IMR-90 (cell line): ENCODE measurements at regions not wholly inside any gene's neighbourhood (a gene's known extent, or its start where the extent isn't known, plus 50 kb on each side); places are given as distances from the start of the nearest gene placed in this dataset.

Experiments
- ATAC-seq: fragments of 200-7000 bp; cut with Tn5 transposase; 2 replicates; pipeline ENCODE4 v1.9.1; 2020; ENCODE audit warnings: low read depth, mild to moderate bottlenecking, moderate library complexity
- BruUV-seq: library from RNA; stranded (reverse); fragments of 400-500 nt; replicated peaks from 2 replicates; lab custom pipeline; 2021; lab: Mats Ljungman, UMichigan
- CTCF ChIA-PET: fragments of 300-600 bp; formaldehyde crosslinking; extraction: SDS; loops from one replicate; lab custom pipeline; 2021; ENCODE audit warnings: antibody characterized with exemption; lab: Yijun Ruan, JAX
- POLR2A ChIA-PET: fragments of 300-600 bp; sonication (Branson Sonifier 250); formaldehyde crosslinking; loops from one replicate; lab custom pipeline; 2022; ENCODE audit warnings: antibody characterized with exemption; ENCODE audit not compliant: unreplicated experiment; lab: Charles Lee
- DNase-seq: peaks from one replicate; pipeline ENCODE4 v3.0.0; 2013
- H2AFZ ChIP-seq: replicated peaks from 2 replicates; pipeline ENCODE3; 2013; ENCODE audit warnings: low read length, mild to moderate bottlenecking; ENCODE audit not compliant: poor library complexity
- H2AK5ac ChIP-seq: 2 replicates; pipeline ENCODE4 v1.6.1; 2013; ENCODE audit warnings: low read depth, low read length, inconsistent platforms
- H2AK9ac ChIP-seq: replicated peaks from 2 replicates; pipeline ENCODE3; 2013; ENCODE audit warnings: mild to moderate bottlenecking, low read depth, low read length, moderate library complexity; ENCODE audit not compliant: poor library complexity
- H2BK120ac ChIP-seq: 2 replicates; pipeline ENCODE4 v1.6.1; 2013; ENCODE audit warnings: low read depth, low read length, inconsistent platforms
- H2BK15ac ChIP-seq: 3 replicates; pipeline ENCODE4 v1.6.1; 2013; ENCODE audit warnings: low read depth, low read length, inconsistent platforms
- H2BK20ac ChIP-seq: 2 replicates; pipeline ENCODE4 v1.6.1; 2013; ENCODE audit warnings: low read depth, mild to moderate bottlenecking, inconsistent platforms, low read length, moderate library complexity
- H2BK5ac ChIP-seq: 2 replicates; pipeline ENCODE4 v1.6.1; 2013; ENCODE audit warnings: mild to moderate bottlenecking, low read depth, low read length, inconsistent platforms; ENCODE audit not compliant: poor library complexity, severe bottlenecking
- H3K14ac ChIP-seq: replicated peaks from 2 replicates; pipeline ENCODE4 v1.6.1; 2013; ENCODE audit warnings: low read depth, low read length, inconsistent platforms
- H3K18ac ChIP-seq: 2 replicates; pipeline ENCODE4 v1.6.1; 2013; ENCODE audit warnings: low read depth, low read length, control low read depth
- H3K23ac ChIP-seq: 2 replicates; pipeline ENCODE4 v1.6.1; 2013; ENCODE audit warnings: low read depth, low read length, inconsistent platforms
- H3K27ac ChIP-seq: 2 replicates; pipeline ENCODE4 v1.5.1; 2013; ENCODE audit warnings: mild to moderate bottlenecking, control low read depth, low read length; ENCODE audit not compliant: insufficient read depth
- H3K27me3 ChIP-seq: 2 replicates; pipeline ENCODE4 v1.6.1; 2013; ENCODE audit warnings: low read length; ENCODE audit not compliant: control insufficient read depth, insufficient read depth
- H3K36me3 ChIP-seq: 2 replicates; pipeline ENCODE4 v1.6.1; 2013; ENCODE audit warnings: low read length, mixed read lengths; ENCODE audit not compliant: control insufficient read depth, insufficient read depth
- H3K4ac ChIP-seq: 2 replicates; pipeline ENCODE4 v1.6.1; 2013; ENCODE audit warnings: low read depth, low read length, inconsistent platforms
- H3K4me1 ChIP-seq: 2 replicates; pipeline ENCODE4 v1.6.1; 2013; ENCODE audit warnings: low read length, mixed read lengths; ENCODE audit not compliant: control insufficient read depth, insufficient read depth
- H3K4me2 ChIP-seq: 2 replicates; pipeline ENCODE4 v1.6.1; 2013; ENCODE audit warnings: low read depth, mild to moderate bottlenecking, control low read depth, low read length, moderate library complexity
- H3K4me3 ChIP-seq: 2 replicates; pipeline ENCODE4 v1.5.1; 2013; ENCODE audit warnings: low read depth, mild to moderate bottlenecking, control low read depth, low read length, moderate library complexity; ENCODE audit not compliant: insufficient read depth
- H3K56ac ChIP-seq: 2 replicates; pipeline ENCODE4 v1.6.1; 2013; ENCODE audit warnings: low read length, inconsistent platforms; ENCODE audit not compliant: insufficient read depth; ENCODE audit errors: extremely low read depth
- H3K79me1 ChIP-seq, 2 experiments: 2 replicates each; pipeline ENCODE4 v1.6.1; 2013; ENCODE audit warnings: low read length in 2 of 2, inconsistent platforms in 1 of 2, low read depth in 1 of 2
- H3K9ac ChIP-seq: 2 replicates; pipeline ENCODE4 v1.6.1; 2013; ENCODE audit warnings: low read depth, low read length, control low read depth
- H3K9me1 ChIP-seq: 2 replicates; pipeline ENCODE4 v1.6.1; 2013; ENCODE audit warnings: low read length, inconsistent platforms; ENCODE audit not compliant: insufficient read depth
- H3K9me3 ChIP-seq: 2 replicates; pipeline ENCODE4 v1.6.1; 2013; ENCODE audit warnings: low read length; ENCODE audit not compliant: control insufficient read depth, insufficient read depth
- H4K20me1 ChIP-seq: 2 replicates; pipeline ENCODE4 v1.6.1; 2013; ENCODE audit warnings: low read length, inconsistent platforms; ENCODE audit not compliant: insufficient read depth
- H4K5ac ChIP-seq: 2 replicates; pipeline ENCODE4 v1.6.1; 2013; ENCODE audit warnings: mild to moderate bottlenecking, low read depth, low read length, control low read depth
- H4K8ac ChIP-seq, 2 experiments: 2 replicates each; pipeline ENCODE4 v1.6.1; 2013; ENCODE audit warnings: low read depth in 2 of 2, low read length in 2 of 2, control low read depth in 1 of 2, inconsistent platforms in 1 of 2
- H4K91ac ChIP-seq: 2 replicates; pipeline ENCODE4 v1.6.1; 2013; ENCODE audit warnings: low read depth, low read length, inconsistent platforms; ENCODE audit not compliant: insufficient read depth
- BHLHE40 ChIP-seq: fragments of 150-350 bp; IDR thresholded peaks from 2 replicates; pipeline ENCODE4 v1.6.1; 2016; ENCODE audit warnings: mild to moderate bottlenecking, low read depth, low read length
- CHD1 ChIP-seq: IDR thresholded peaks from 2 replicates; pipeline ENCODE4 v1.6.1; 2012; ENCODE audit warnings: low read depth, low read length, improper control_type of control experiment
- CTCF ChIP-seq: conservative IDR thresholded peaks from 2 replicates; pipeline ENCODE4 v1.5.1; 2012; ENCODE audit warnings: mild to moderate bottlenecking, low read depth, low read length, improper control_type of control experiment
- ELK1 ChIP-seq: fragments of 150-350 bp; IDR thresholded peaks from 2 replicates; pipeline ENCODE4 v1.6.1; 2016; ENCODE audit warnings: low read depth, mild to moderate bottlenecking, low read length, moderate library complexity, borderline replicate concordance
- FOS ChIP-seq: fragments of 150-350 bp; IDR thresholded peaks from 2 replicates; pipeline ENCODE4 v1.6.1; 2016; ENCODE audit warnings: low read depth, low read length
- MAFK ChIP-seq: IDR thresholded peaks from 2 replicates; pipeline ENCODE4 v1.6.1; 2012; ENCODE audit warnings: low read depth, low read length, improper control_type of control experiment
- MAZ ChIP-seq: IDR thresholded peaks from 2 replicates; pipeline ENCODE4 v1.6.1; 2012; ENCODE audit warnings: low read depth, mild to moderate bottlenecking, low read length, improper control_type of control experiment, moderate library complexity, borderline replicate concordance
- MXI1 ChIP-seq: IDR thresholded peaks from 2 replicates; pipeline ENCODE4 v1.6.1; 2012; ENCODE audit warnings: low read depth, mild to moderate bottlenecking, low read length, moderate library complexity, borderline replicate concordance
- NFE2L2 ChIP-seq: fragments of 150-350 bp; IDR thresholded peaks from 2 replicates; pipeline ENCODE4 v1.6.1; 2016; ENCODE audit warnings: low read depth, mild to moderate bottlenecking, low read length
- POLR2A ChIP-seq: IDR thresholded peaks from 2 replicates; pipeline ENCODE4 v1.6.1; 2012; ENCODE audit warnings: mild to moderate bottlenecking, low read depth, low read length
- RAD21 ChIP-seq: IDR thresholded peaks from 2 replicates; pipeline ENCODE4 v1.6.1; 2012; ENCODE audit warnings: low read length, improper control_type of control experiment
- RCOR1 ChIP-seq: IDR thresholded peaks from 2 replicates; pipeline ENCODE4 v1.6.1; 2012; ENCODE audit warnings: mild to moderate bottlenecking, low read length, improper control_type of control experiment; ENCODE audit not compliant: insufficient replicate concordance
- RFX5 ChIP-seq: IDR thresholded peaks from 2 replicates; pipeline ENCODE4 v1.8.0; 2012; ENCODE audit warnings: low read depth, mild to moderate bottlenecking, low read length, moderate library complexity
- SMC3 ChIP-seq: fragments of 150-350 bp; IDR thresholded peaks from 2 replicates; pipeline ENCODE4 v1.6.1; 2016; ENCODE audit warnings: low read depth, mild to moderate bottlenecking, antibody characterized with exemption, low read length, moderate library complexity
- USF2 ChIP-seq: fragments of 150-350 bp; IDR thresholded peaks from 2 replicates; pipeline ENCODE4 v1.6.1; 2017; ENCODE audit warnings: mild to moderate bottlenecking, antibody characterized with exemption, low read length, low read depth
- dilution Hi-C: fragments of 300-500 bp; cut with HindIII; formaldehyde crosslinking; loops from one replicate; pipeline ENCODE4 v1.14.3; 2018; ENCODE audit warnings: low sequenced_read_pairs; ENCODE audit not compliant: unreplicated experiment
- in situ Hi-C: fragments of 300-500 bp; cut with MboI; formaldehyde crosslinking; loops from 3 replicates; pipeline ENCODE4 v1.14.3; 2019; ENCODE audit warnings: low sequenced_read_pairs, inconsistent platforms, mixed read lengths
- intact Hi-C: fragments of 100-400 bp; cut with micrococcal nuclease; formaldehyde crosslinking; loops from 2 replicates; pipeline ENCODE4 v1.10.0; 2022

- intact Hi-C loops, result no loop called here
- no peak overlapping the region for H3K56ac ChIP-seq
- H3K36me3 ChIP-seq, result no peaks in the 10 kb centered on the region
- no peak overlapping the region for H3K14ac ChIP-seq
- no peak overlapping the region for H2BK15ac ChIP-seq
- TF ChIP-seq ELK1 (no peak), POLR2A (no peak), MAFK (no peak), NFE2L2 (no peak), CHD1 (no peak), FOS (no peak), RCOR1 (no peak), RAD21 (no peak), MAZ (no peak), BHLHE40 (no peak), RFX5 (no peak), MXI1 (no peak), USF2 (no peak), CTCF (no peak), SMC3 (no peak)
- no peak overlapping the region for H2AK9ac ChIP-seq
- H3K27me3 ChIP-seq, result no peaks in the 10 kb centered on the region
- H3K23ac ChIP-seq, result no peak overlapping the region
- no peaks in the 10 kb centered on the region for H3K79me1 ChIP-seq
- ATAC-seq (no peak), DNase-seq (no peak)
- no peak overlapping the region for H2BK5ac ChIP-seq
- no TSS peak for BruUV-seq
- H3K27ac ChIP-seq, result no peak overlapping the region
- no peak overlapping the region for H3K4me3 ChIP-seq
- no peak overlapping the region for H3K9ac ChIP-seq
- H2BK20ac ChIP-seq, result no peak overlapping the region
- no peak overlapping the region for H3K18ac ChIP-seq
- H2AFZ ChIP-seq, result no peak overlapping the region
- in situ Hi-C loops, result no loop called here
- H3K4me1 ChIP-seq, result no peaks in the 10 kb centered on the region
- H3K4ac ChIP-seq, result no peak overlapping the region
- H4K8ac ChIP-seq, result no peak overlapping the region
- no peaks in the 10 kb centered on the region for H3K9me3 ChIP-seq
- no peak overlapping the region for H4K5ac ChIP-seq
- no peak overlapping the region for H2BK120ac ChIP-seq
- no peak overlapping the region for H3K4me2 ChIP-seq
- no peak overlapping the region for H2AK5ac ChIP-seq
- dilution Hi-C loops, result no loop called here
- CTCF ChIA-PET, result no interaction called here
- no peaks in the 10 kb centered on the region for H3K9me1 ChIP-seq
- no peaks in the 10 kb centered on the region for H4K20me1 ChIP-seq
- no peak overlapping the region for H4K91ac ChIP-seq
- POLR2A ChIA-PET, result no interaction called here
Measured at GRCh38 chr1:81618376-81618775, 182.4 kb upstream of the ADGRL2 start.
